MV-4-11 (cell line): ENCODE measurements at regions not wholly inside any gene's neighbourhood (a gene's known extent, or its start where the extent isn't known, plus 50 kb on each side); places are given as distances from the start of the nearest gene placed in this dataset.

ENCODE experiments used
- DNase-seq: peaks from one replicate; lab custom pipeline; 2025; lab: John Stamatoyannopoulos, UW

GRCh38 chr2:107024269-107024668 is 138.3 kb upstream of the ST6GAL2 start:
- DNase-seq: no peak

- no peak for DNase-seq
Measured at GRCh38 chr2:107025291-107025857, 139.4 kb upstream of the ST6GAL2 start.

GRCh38 chr2:107025869-107026380 is 140.0 kb upstream of the ST6GAL2 start:
- DNase-seq: no peak

- DNase-seq: no peak
Measured at GRCh38 chr2:107027205-107027604, 141.2 kb upstream of the ST6GAL2 start.

GRCh38 chr2:107027810-107028209 is 141.8 kb upstream of the ST6GAL2 start:
- no peak for DNase-seq

GRCh38 chr2:107028661-107029060 is 142.7 kb upstream of the ST6GAL2 start:
- no peak for DNase-seq

GRCh38 chr2:107036293-107036692 is 150.3 kb upstream of the ST6GAL2 start:
- DNase-seq: no peak

GRCh38 chr2:107062173-107062572 is 176.2 kb upstream of the ST6GAL2 start:
- no peak for DNase-seq

- DNase-seq: no peak
Measured at GRCh38 chr2:107062599-107063220, 176.7 kb upstream of the ST6GAL2 start.

- no peak for DNase-seq
Measured at GRCh38 chr2:107063228-107063627, 177.3 kb upstream of the ST6GAL2 start.

- no peak for DNase-seq
Measured at GRCh38 chr2:107064750-107065149, 178.8 kb upstream of the ST6GAL2 start.

GRCh38 chr2:107068069-107068916 is 182.3 kb upstream of the ST6GAL2 start:
- no peak for DNase-seq

- no peak for DNase-seq
Measured at GRCh38 chr2:107069890-107070289, 183.9 kb upstream of the ST6GAL2 start.

- DNase-seq: no peak
Measured at GRCh38 chr2:107072150-107072940, 186.4 kb upstream of the ST6GAL2 start.

- DNase-seq: no peak
Measured at GRCh38 chr2:107078584-107078983, 192.6 kb upstream of the ST6GAL2 start.

- DNase-seq: no peak
Measured at GRCh38 chr2:107086497-107086896, 200.5 kb upstream of the ST6GAL2 start.

- DNase-seq: no peak
Measured at GRCh38 chr2:107088156-107088555, 202.2 kb upstream of the ST6GAL2 start.

- no peak for DNase-seq
Measured at GRCh38 chr2:107091163-107091864, 205.3 kb upstream of the ST6GAL2 start.

GRCh38 chr2:107093426-107093957 is 207.5 kb upstream of the ST6GAL2 start:
- DNase-seq: no peak

- DNase-seq: no peak
Measured at GRCh38 chr2:107094450-107094986, 208.6 kb upstream of the ST6GAL2 start.

GRCh38 chr2:107102176-107102575 is 216.2 kb upstream of the ST6GAL2 start:
- DNase-seq: no peak
